Epithelial cell of esophagus (primary cell): ENCODE measurements at regions not wholly inside any gene's neighbourhood (a gene's known extent, or its start where the extent isn't known, plus 50 kb on each side); places are given as distances from the start of the nearest gene placed in this dataset.

Source experiments
- DNase-seq: peaks from one replicate; pipeline ENCODE4 v3.0.0; 2010; ENCODE audit warnings: low read depth
- H3K4me3 ChIP-seq: 2 replicates; pipeline ENCODE4 v1.5.1; 2011; ENCODE audit warnings: mild to moderate bottlenecking, low read length, control low read depth
- CTCF ChIP-seq: IDR thresholded peaks from 2 replicates; pipeline ENCODE4 v1.5.1; 2011; ENCODE audit warnings: low read depth, mild to moderate bottlenecking, low read length, control low read depth, inconsistent platforms; ENCODE audit not compliant: insufficient read depth; ENCODE audit errors: missing control alignments

DNA sequence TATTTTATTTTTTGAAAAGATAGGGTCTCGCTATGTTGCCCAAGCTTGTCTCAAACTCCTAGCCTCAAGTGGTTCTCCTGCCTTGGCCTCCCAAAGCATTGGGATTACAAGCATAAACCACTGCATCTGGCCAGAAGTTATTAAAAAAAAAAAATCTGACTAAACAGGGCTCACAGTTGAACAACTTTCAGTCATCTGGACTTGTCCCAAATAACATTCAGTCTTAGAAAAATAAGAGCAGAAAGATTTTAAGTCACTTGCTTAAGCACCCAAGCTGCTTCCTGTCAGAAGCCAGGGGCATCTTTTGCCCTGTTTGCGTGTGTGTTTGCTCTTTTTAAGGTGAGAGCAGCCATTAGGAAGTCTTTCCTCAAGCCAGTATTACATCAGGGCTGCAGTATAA, 286.8 kb downstream of the LMO4 start:
- TF ChIP-seq CTCF, result no peak
- H3K4me3 ChIP-seq, result no peak overlapping the region
- no peak for DNase-seq

DNA sequence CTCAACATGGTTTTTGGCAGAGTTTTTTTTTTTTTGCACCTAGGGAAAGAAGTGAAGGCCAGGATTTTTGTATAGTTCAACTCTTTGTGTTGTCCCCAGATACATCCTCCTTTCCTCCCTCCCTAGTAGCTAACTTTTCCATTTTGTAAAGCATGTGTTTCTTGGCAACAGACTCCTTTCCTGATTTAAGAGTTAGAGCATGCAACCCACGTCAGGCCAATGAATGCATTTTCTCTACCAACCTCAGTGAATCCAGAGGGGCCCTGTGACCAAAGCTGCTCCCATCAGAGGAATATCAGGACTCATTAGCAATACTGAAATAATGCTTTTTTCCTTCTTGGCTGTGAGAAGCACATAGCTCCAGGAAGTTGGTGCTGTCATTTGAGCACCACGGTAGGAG, 287.2 kb downstream of the LMO4 start:
- no peak for DNase-seq
- TF ChIP-seq CTCF, result no peak
- no peak overlapping the region for H3K4me3 ChIP-seq

DNA sequence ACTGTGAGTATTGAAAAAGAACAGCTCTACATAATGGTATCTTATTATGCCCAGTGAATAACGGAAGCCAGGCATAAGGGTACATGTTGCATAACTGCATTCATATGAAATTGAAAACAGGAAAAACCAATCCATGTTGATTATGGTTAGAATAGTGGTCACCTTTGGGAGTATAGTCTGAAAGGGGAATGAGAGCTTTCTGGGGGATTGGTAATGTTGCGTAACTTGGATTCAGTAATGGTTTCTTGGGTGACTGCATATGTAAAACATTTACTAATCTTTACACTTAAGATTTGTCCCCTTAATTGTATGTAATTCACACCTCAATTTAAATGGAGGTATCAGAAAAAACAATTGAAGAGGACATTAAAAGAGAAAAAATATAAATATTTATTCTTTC, 292.1 kb downstream of the LMO4 start:
- no peak for DNase-seq
- no peak for TF ChIP-seq CTCF
- no peak overlapping the region for H3K4me3 ChIP-seq

- no peak for DNase-seq
- H3K4me3 ChIP-seq, result no peak overlapping the region
- TF ChIP-seq CTCF, result no peak
Observed at GRCh38 chr1:87629673-87630072, 301.0 kb downstream of the LMO4 start.

- H3K4me3 ChIP-seq, result no peak overlapping the region
- TF ChIP-seq CTCF, result no peak
- DNase-seq, result no peak
Observed at GRCh38 chr1:87632232-87632631, 303.6 kb downstream of the LMO4 start.

- no peak for TF ChIP-seq CTCF
- no peak overlapping the region for H3K4me3 ChIP-seq
- no peak for DNase-seq
Observed at GRCh38 chr1:87636198-87636892, 307.7 kb downstream of the LMO4 start.

DNA sequence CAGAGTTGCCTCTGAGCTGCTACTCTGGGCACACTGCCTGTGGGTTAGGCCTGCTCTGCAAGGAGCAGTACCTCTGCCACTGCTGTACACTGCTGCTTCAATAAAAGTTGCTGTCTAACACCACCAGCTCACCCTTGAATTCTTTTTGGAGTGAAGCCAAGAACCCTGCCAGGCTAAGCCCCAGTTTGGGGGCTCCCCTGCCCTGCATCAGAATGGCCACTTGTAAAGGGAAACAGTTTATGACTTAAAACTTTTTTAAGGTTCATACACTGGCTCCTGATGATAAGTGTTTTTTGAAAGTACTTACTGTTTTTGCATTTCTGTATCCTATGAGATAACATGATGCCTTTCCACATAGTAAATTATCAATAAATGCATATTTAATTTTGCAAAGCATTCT, 310.0 kb downstream of the LMO4 start:
- no peak overlapping the region for H3K4me3 ChIP-seq
- no peak for DNase-seq
- no peak for TF ChIP-seq CTCF
